HepG2 (cell line): ENCODE measurements at regions not wholly inside any gene's neighbourhood (a gene's known extent, or its start where the extent isn't known, plus 50 kb on each side); places are given as distances from the start of the nearest gene placed in this dataset.

Experiments
- CC2D1A ChIP-seq: sonication (generic); formaldehyde crosslinking; IDR thresholded peaks from 2 replicates; pipeline ENCODE4 v1.8.1; 2023; ENCODE audit warnings: mild to moderate bottlenecking, missing genetic modification reagents
- FOXJ3 ChIP-seq: sonication (generic); formaldehyde crosslinking; IDR thresholded peaks from 2 replicates; pipeline ENCODE4 v1.4.0; 2020; ENCODE audit warnings: missing genetic modification reagents, mild to moderate bottlenecking, borderline replicate concordance
- HNRNPUL1 ChIP-seq: fragments of 200-400 bp; formaldehyde crosslinking; IDR thresholded peaks from 2 replicates; pipeline ENCODE4 v1.6.1; 2017; ENCODE audit warnings: low read depth, mild to moderate bottlenecking, low read length, moderate library complexity
- ISL2 ChIP-seq: sonication (generic); formaldehyde crosslinking; IDR thresholded peaks from 2 replicates; pipeline ENCODE4 v1.5.0; 2020; ENCODE audit warnings: missing genetic modification reagents
- MED8 ChIP-seq: sonication (generic); formaldehyde crosslinking; IDR thresholded peaks from 2 replicates; pipeline ENCODE4 v1.8.1; 2023; ENCODE audit warnings: mild to moderate bottlenecking, missing genetic modification reagents; ENCODE audit not compliant: insufficient replicate concordance
- MXI1 ChIP-seq: IDR thresholded peaks from 3 replicates; pipeline ENCODE4 v1.6.1; 2012; ENCODE audit warnings: low read depth, low read length, inconsistent platforms, borderline replicate concordance
- ZNF12 ChIP-seq: sonication (generic); formaldehyde crosslinking; IDR thresholded peaks from 2 replicates; pipeline ENCODE4 v1.5.0; 2020; ENCODE audit warnings: missing genetic modification reagents
- ZNF263 ChIP-seq: sonication (generic); formaldehyde crosslinking; IDR thresholded peaks from 2 replicates; pipeline ENCODE4 v1.4.0; 2020; ENCODE audit warnings: missing genetic modification reagents
- ZNF331 ChIP-seq: sonication (generic); formaldehyde crosslinking; IDR thresholded peaks from 2 replicates; pipeline ENCODE4 v1.4.0; 2020; ENCODE audit warnings: missing genetic modification reagents
- ZNF383 ChIP-seq: sonication (generic); formaldehyde crosslinking; IDR thresholded peaks from 2 replicates; pipeline ENCODE4 v1.4.0; 2020; ENCODE audit warnings: missing genetic modification reagents, mild to moderate bottlenecking, borderline replicate concordance
- ZNF644 ChIP-seq: IDR thresholded peaks from 2 replicates; pipeline ENCODE4 v1.6.1; 2016; ENCODE audit warnings: low read depth
- TF ChIP-seq, protein P1 (sequence below): sonication (generic); formaldehyde crosslinking; IDR thresholded peaks from 2 replicates; pipeline ENCODE4 v1.4.0; 2020; ENCODE audit warnings: mild to moderate bottlenecking, missing genetic modification reagents, borderline replicate concordance
- TF ChIP-seq, protein P2 (sequence below): sonication (generic); formaldehyde crosslinking; IDR thresholded peaks from 2 replicates; pipeline ENCODE4; 2020; ENCODE audit warnings: missing genetic modification reagents, mild to moderate bottlenecking, borderline replicate concordance
- TF ChIP-seq, protein P3 (sequence below): sonication (generic); formaldehyde crosslinking; IDR thresholded peaks from 2 replicates; pipeline ENCODE4 v1.5.0; 2020; ENCODE audit warnings: missing genetic modification reagents
- TF ChIP-seq, protein P4 (sequence below): sonication (generic); formaldehyde crosslinking; IDR thresholded peaks from 2 replicates; pipeline ENCODE4 v1.8.0; 2022; ENCODE audit warnings: mild to moderate bottlenecking, missing genetic modification reagents, moderate library complexity
- TF ChIP-seq, protein P5 (sequence below): sonication (generic); formaldehyde crosslinking; IDR thresholded peaks from 2 replicates; pipeline ENCODE4 v1.8.0; 2022; ENCODE audit warnings: mild to moderate bottlenecking, missing genetic modification reagents

DNA sequence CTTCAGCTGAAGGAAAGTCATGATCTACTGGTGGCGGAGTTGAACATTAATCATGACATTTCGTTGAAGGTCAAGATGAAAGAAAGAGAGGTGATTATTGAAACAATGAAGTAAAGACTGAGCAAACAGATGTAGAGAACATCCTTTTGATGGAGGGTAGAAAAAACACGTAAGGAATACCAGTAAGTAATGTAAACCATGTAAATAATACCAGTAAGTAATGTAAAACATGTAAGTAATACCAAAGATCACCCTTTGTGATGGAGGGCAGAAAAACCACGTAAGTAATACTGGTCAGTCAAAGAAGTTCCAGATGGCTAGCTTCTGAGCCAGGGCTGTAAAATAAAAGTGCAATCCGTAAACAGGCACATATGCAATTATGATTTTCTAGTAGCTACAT, 1387.7 kb downstream of the SUCLG1 start (continued):
- TF ChIP-seq, protein P1, sequence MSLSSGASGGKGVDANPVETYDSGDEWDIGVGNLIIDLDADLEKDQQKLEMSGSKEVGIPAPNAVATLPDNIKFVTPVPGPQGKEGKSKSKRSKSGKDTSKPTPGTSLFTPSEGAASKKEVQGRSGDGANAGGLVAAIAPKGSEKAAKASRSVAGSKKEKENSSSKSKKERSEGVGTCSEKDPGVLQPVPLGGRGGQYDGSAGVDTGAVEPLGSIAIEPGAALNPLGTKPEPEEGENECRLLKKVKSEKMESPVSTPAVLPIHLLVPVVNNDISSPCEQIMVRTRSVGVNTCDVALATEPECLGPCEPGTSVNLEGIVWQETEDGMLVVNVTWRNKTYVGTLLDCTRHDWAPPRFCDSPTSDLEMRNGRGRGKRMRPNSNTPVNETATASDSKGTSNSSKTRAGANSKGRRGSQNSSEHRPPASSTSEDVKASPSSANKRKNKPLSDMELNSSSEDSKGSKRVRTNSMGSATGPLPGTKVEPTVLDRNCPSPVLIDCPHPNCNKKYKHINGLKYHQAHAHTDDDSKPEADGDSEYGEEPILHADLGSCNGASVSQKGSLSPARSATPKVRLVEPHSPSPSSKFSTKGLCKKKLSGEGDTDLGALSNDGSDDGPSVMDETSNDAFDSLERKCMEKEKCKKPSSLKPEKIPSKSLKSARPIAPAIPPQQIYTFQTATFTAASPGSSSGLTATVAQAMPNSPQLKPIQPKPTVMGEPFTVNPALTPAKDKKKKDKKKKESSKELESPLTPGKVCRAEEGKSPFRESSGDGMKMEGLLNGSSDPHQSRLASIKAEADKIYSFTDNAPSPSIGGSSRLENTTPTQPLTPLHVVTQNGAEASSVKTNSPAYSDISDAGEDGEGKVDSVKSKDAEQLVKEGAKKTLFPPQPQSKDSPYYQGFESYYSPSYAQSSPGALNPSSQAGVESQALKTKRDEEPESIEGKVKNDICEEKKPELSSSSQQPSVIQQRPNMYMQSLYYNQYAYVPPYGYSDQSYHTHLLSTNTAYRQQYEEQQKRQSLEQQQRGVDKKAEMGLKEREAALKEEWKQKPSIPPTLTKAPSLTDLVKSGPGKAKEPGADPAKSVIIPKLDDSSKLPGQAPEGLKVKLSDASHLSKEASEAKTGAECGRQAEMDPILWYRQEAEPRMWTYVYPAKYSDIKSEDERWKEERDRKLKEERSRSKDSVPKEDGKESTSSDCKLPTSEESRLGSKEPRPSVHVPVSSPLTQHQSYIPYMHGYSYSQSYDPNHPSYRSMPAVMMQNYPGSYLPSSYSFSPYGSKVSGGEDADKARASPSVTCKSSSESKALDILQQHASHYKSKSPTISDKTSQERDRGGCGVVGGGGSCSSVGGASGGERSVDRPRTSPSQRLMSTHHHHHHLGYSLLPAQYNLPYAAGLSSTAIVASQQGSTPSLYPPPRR: peak; percentile 77
- TF ChIP-seq ZNF644 (CRISPR knock-in tag) (0 out of 2 replicates have a peak, but pooled peaks have one; percentile 21), ZNF12 (CRISPR knock-in tag) (no peak), ZNF331 (peak; percentile 87; the same call in 1 of the 2 replicates), CC2D1A (CRISPR knock-in tag) (no peak), ZNF263 (no peak), MED8 (CRISPR knock-in tag) (no peak), ZNF383 (CRISPR knock-in tag) (no peak), MXI1 (no peak), FOXJ3 (peak; percentile 86; the same call in 1 of the 2 replicates), HNRNPUL1 (0 out of 2 replicates have a peak, but pooled peaks have one; percentile 34), ISL2 (CRISPR knock-in tag) (peak; percentile 99)
- TF ChIP-seq, protein P2, sequence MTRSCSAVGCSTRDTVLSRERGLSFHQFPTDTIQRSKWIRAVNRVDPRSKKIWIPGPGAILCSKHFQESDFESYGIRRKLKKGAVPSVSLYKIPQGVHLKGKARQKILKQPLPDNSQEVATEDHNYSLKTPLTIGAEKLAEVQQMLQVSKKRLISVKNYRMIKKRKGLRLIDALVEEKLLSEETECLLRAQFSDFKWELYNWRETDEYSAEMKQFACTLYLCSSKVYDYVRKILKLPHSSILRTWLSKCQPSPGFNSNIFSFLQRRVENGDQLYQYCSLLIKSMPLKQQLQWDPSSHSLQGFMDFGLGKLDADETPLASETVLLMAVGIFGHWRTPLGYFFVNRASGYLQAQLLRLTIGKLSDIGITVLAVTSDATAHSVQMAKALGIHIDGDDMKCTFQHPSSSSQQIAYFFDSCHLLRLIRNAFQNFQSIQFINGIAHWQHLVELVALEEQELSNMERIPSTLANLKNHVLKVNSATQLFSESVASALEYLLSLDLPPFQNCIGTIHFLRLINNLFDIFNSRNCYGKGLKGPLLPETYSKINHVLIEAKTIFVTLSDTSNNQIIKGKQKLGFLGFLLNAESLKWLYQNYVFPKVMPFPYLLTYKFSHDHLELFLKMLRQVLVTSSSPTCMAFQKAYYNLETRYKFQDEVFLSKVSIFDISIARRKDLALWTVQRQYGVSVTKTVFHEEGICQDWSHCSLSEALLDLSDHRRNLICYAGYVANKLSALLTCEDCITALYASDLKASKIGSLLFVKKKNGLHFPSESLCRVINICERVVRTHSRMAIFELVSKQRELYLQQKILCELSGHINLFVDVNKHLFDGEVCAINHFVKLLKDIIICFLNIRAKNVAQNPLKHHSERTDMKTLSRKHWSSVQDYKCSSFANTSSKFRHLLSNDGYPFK (CRISPR knock-in tag): no peak
- TF ChIP-seq, protein P3, sequence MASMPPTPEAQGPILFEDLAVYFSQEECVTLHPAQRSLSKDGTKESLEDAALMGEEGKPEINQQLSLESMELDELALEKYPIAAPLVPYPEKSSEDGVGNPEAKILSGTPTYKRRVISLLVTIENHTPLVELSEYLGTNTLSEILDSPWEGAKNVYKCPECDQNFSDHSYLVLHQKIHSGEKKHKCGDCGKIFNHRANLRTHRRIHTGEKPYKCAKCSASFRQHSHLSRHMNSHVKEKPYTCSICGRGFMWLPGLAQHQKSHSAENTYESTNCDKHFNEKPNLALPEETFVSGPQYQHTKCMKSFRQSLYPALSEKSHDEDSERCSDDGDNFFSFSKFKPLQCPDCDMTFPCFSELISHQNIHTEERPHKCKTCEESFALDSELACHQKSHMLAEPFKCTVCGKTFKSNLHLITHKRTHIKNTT: no peak
- TF ChIP-seq, protein P4, sequence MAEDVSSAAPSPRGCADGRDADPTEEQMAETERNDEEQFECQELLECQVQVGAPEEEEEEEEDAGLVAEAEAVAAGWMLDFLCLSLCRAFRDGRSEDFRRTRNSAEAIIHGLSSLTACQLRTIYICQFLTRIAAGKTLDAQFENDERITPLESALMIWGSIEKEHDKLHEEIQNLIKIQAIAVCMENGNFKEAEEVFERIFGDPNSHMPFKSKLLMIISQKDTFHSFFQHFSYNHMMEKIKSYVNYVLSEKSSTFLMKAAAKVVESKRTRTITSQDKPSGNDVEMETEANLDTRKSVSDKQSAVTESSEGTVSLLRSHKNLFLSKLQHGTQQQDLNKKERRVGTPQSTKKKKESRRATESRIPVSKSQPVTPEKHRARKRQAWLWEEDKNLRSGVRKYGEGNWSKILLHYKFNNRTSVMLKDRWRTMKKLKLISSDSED (CRISPR knock-in tag): no peak
- TF ChIP-seq, protein P5, sequence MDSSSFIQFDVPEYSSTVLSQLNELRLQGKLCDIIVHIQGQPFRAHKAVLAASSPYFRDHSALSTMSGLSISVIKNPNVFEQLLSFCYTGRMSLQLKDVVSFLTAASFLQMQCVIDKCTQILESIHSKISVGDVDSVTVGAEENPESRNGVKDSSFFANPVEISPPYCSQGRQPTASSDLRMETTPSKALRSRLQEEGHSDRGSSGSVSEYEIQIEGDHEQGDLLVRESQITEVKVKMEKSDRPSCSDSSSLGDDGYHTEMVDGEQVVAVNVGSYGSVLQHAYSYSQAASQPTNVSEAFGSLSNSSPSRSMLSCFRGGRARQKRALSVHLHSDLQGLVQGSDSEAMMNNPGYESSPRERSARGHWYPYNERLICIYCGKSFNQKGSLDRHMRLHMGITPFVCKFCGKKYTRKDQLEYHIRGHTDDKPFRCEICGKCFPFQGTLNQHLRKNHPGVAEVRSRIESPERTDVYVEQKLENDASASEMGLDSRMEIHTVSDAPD (CRISPR knock-in tag): no peak
